K562 (cell line): ENCODE measurements at regions not wholly inside any gene's neighbourhood (a gene's known extent, or its start where the extent isn't known, plus 50 kb on each side); places are given as distances from the start of the nearest gene placed in this dataset.
A peak's percentile ranks its signal among the peaks of the same experiment; 100 is the strongest.

ENCODE experiments used
- ATAC-seq: fragments of 200-7000 bp; cut with Tn5 transposase; 3 replicates; pipeline ENCODE4 v1.9.1; 2020; ENCODE audit warnings: moderate library complexity
- BruUV-seq: library from RNA; stranded (reverse); fragments of 400-500 nt; replicated peaks from 2 replicates; lab custom pipeline; 2021; lab: Mats Ljungman, UMichigan
- CTCF ChIA-PET: fragments of 300-600 bp; formaldehyde crosslinking; extraction: SDS; loops from one replicate; lab custom pipeline; 2021; ENCODE audit warnings: low intra/inter-chr PET ratio; lab: Yijun Ruan, JAX
- POLR2A ChIA-PET: fragments of 300-600, 350-650 bp; sonication (Branson Sonifier 250); formaldehyde crosslinking; extraction: SDS; loops from one replicate; lab custom pipeline; 2021; ENCODE audit warnings: antibody characterized with exemption, inconsistent platforms; lab: Yijun Ruan, JAX
- DNase-seq, 4 experiments: peaks; one replicate each; pipeline versions ENCODE4 v3.0.0 to v3.0.0-alpha.2; 2011 to 2018; ENCODE audit warnings: low spot score in 3 of 4, mixed read lengths in 3 of 4; ENCODE audit errors: extremely low read depth in 1 of 4
- FAIRE-seq: peaks from 2 replicates; lab custom pipeline; 2011; peaks lifted over from hg19 to GRCh38; lab: Jason Lieb, UNC
- H2AFZ ChIP-seq: 2 replicates; pipeline ENCODE4 v1.6.0; 2011; ENCODE audit warnings: low read depth, low read length, control low read depth, inconsistent platforms
- H3K27ac ChIP-seq: fragments of 200-600 bp; 3 replicates; pipeline ENCODE4 v1.8.0; 2011; ENCODE audit warnings: low read depth, mild to moderate bottlenecking, control low read depth, inconsistent platforms, low read length, moderate library complexity, mixed read lengths; ENCODE audit errors: extremely low read depth
- H3K27me3 ChIP-seq, 2 experiments: fragments of 300-600 bp in 1 of 2; 2 replicates in 1 of 2; 3 replicates in 1 of 2; pipeline versions ENCODE4 v1.6.0 to v1.8.0; 2011; ENCODE audit warnings: inconsistent platforms in 2 of 2, low read length in 2 of 2, mild to moderate bottlenecking in 1 of 2, mixed read lengths in 1 of 2, moderate library complexity in 1 of 2; ENCODE audit not compliant: control insufficient read depth in 2 of 2, insufficient read depth in 2 of 2
- H3K36me3 ChIP-seq: fragments of 300-600 bp; 3 replicates; pipeline ENCODE4 v1.8.0; 2011; ENCODE audit warnings: mild to moderate bottlenecking, low read length, inconsistent platforms; ENCODE audit not compliant: control insufficient read depth, insufficient read depth
- H3K4me1 ChIP-seq, 2 experiments: fragments of 200-600 bp in 1 of 2; replicated peaks in 1 of 2; 2 replicates in 1 of 2; 3 replicates in 1 of 2; pipeline versions ENCODE4 v1.5.1 to v1.8.0; 2011; ENCODE audit warnings: inconsistent platforms in 2 of 2, low read length in 2 of 2, mild to moderate bottlenecking in 1 of 2, mixed read lengths in 1 of 2, moderate library complexity in 1 of 2; ENCODE audit not compliant: control insufficient read depth in 2 of 2, insufficient read depth in 2 of 2
- H3K4me2 ChIP-seq: 2 replicates; pipeline ENCODE4 v1.6.1; 2011; ENCODE audit warnings: low read length, control low read depth, inconsistent platforms, mixed read lengths; ENCODE audit not compliant: insufficient read depth
- H3K4me3 ChIP-seq: fragments of 200-600 bp; sonication (generic), shearing (Covaris generic); 2 replicates; pipeline ENCODE4 v1.5.1; 2016; ENCODE audit warnings: control low read depth, inconsistent platforms
- H3K79me2 ChIP-seq: fragments of 200-600 bp; 3 replicates; pipeline ENCODE4 v1.8.0; 2011; ENCODE audit warnings: low read length, inconsistent platforms; ENCODE audit not compliant: control insufficient read depth, insufficient read depth
- H3K9ac ChIP-seq, 2 experiments: 2 replicates each; pipeline versions ENCODE4 v1.6.0 to v1.6.1; 2011; ENCODE audit warnings: low read depth in 2 of 2, low read length in 2 of 2, control low read depth in 1 of 2, inconsistent platforms in 1 of 2, mild to moderate bottlenecking in 1 of 2, mixed read lengths in 1 of 2; ENCODE audit not compliant: insufficient read depth in 1 of 2
- H3K9me1 ChIP-seq: one replicate; pipeline ENCODE4 v1.6.0; 2011; ENCODE audit warnings: inconsistent platforms, mild to moderate bottlenecking, low read length, moderate library complexity; ENCODE audit not compliant: control insufficient read depth, insufficient read depth
- H3K9me3 ChIP-seq: replicated peaks from 2 replicates; pipeline ENCODE4 v1.5.1; 2011; ENCODE audit warnings: low read depth, low read length, inconsistent platforms; ENCODE audit not compliant: control insufficient read depth, insufficient read depth
- H4K20me1 ChIP-seq: replicated peaks from 2 replicates; pipeline ENCODE4 v1.6.1; 2011; ENCODE audit warnings: low read length, inconsistent platforms, mixed read lengths; ENCODE audit not compliant: control insufficient read depth, insufficient read depth
- RBM25 ChIP-seq: fragments of 200-400 bp; formaldehyde crosslinking; IDR thresholded peaks from 2 replicates; pipeline ENCODE4 v1.6.1; 2018; ENCODE audit warnings: low read length, low read depth, moderate library complexity; ENCODE audit not compliant: severe bottlenecking
- SAFB2 ChIP-seq: fragments of 200-400 bp; formaldehyde crosslinking; IDR thresholded peaks from 2 replicates; pipeline ENCODE4 v1.6.1; 2018; ENCODE audit warnings: borderline replicate concordance, low read length, low read depth, moderate library complexity; ENCODE audit not compliant: severe bottlenecking
- ZFP91 ChIP-seq: sonication (generic); formaldehyde crosslinking; IDR thresholded peaks from 2 replicates; pipeline ENCODE4 v1.8.0; 2022; ENCODE audit warnings: mild to moderate bottlenecking, missing genetic modification reagents
- WGBS: fragments of 100-300 bp; shearing (Covaris generic); methylation state at CpG from one replicate; pipeline ENCODE4 v1.1.6; 2016; ENCODE audit warnings: low coverage, mixed read lengths; ENCODE audit not compliant: insufficient coverage; ENCODE audit errors: missing lambda C conversion rate; 5-methylcytosine and 5-hydroxymethylcytosine counted together
- in situ Hi-C: fragments of 300-500 bp; cut with MboI; formaldehyde crosslinking; loops from 4 replicates; pipeline ENCODE4 v1.15.0; 2018; ENCODE audit warnings: inconsistent platforms, mixed read lengths
- intact Hi-C: fragments of 100-400 bp; cut with micrococcal nuclease; formaldehyde crosslinking; loops from 2 replicates; pipeline ENCODE4 v1.14.2; 2022

- POLR2A ChIA-PET: no interaction called here
- DNase-seq: no peak
- 2% methylated on average over 4 of the region's 4 CpGs for WGBS
- Histone ChIP-seq H3K79me2 (no peaks in the 10 kb centered on the region), H2AFZ (no peak overlapping the region), H3K36me3 (no peaks in the 10 kb centered on the region), H3K9me3 (no peaks in the 10 kb centered on the region), H3K4me2 (no peak overlapping the region), H4K20me1 (no peaks in the 10 kb centered on the region), H3K9ac (no peak overlapping the region), H3K27me3 (no peaks in the 10 kb centered on the region), H3K4me1 (no peaks in the 10 kb centered on the region), H3K27ac (no peak overlapping the region), H3K4me3 (no peak overlapping the region), H3K9me1 (no peaks in the 10 kb centered on the region)
- no peak for ATAC-seq
- BruUV-seq: no TSS peak
- TF ChIP-seq RBM25 (peak; percentile 42), SAFB2 (no peak)
- intact Hi-C loops (no loop called here), in situ Hi-C loops (no loop called here)
- FAIRE-seq: no peak
- CTCF ChIA-PET: no interaction called here
Observed at GRCh38 chr1:94362466-94363058, 55.6 kb upstream of the ABCD3 start.

GRCh38 chr1:94358630-94359599, 59.3 kb upstream of the ABCD3 start:
- CTCF ChIA-PET: no interaction called here

More at GRCh38 chr1:94358630-94359599, 59.3 kb upstream of the ABCD3 start:
- BruUV-seq: no TSS peak
- no peak for TF ChIP-seq ZFP91 (CRISPR knock-in tag)
- Histone ChIP-seq H3K4me2 (no peak overlapping the region), H4K20me1 (no peaks in the 10 kb centered on the region), H3K36me3 (no peaks in the 10 kb centered on the region), H3K27me3 (no peaks in the 10 kb centered on the region), H3K9ac (no peak overlapping the region), H3K4me1 (no peaks in the 10 kb centered on the region), H3K9me3 (no peaks in the 10 kb centered on the region), H3K27ac (no peak overlapping the region), H3K4me3 (no peak overlapping the region), H3K9me1 (no peaks in the 10 kb centered on the region), H3K79me2 (no peaks in the 10 kb centered on the region), H2AFZ (no peak overlapping the region)
- in situ Hi-C loops (no loop called here), intact Hi-C loops (no loop called here)
- WGBS: 2% methylated on average over 10 of the region's 10 CpGs
- POLR2A ChIA-PET: no interaction called here
- DNase-seq (no peak), FAIRE-seq (no peak), ATAC-seq (no peak)
